Osteoblast (primary cell): ENCODE measurements at regions not wholly inside any gene's neighbourhood (a gene's known extent, or its start where the extent isn't known, plus 50 kb on each side); places are given as distances from the start of the nearest gene placed in this dataset.
A peak's percentile ranks its signal among the peaks of the same experiment; 100 is the strongest.

Source experiments
- DNase-seq: peaks from one replicate; pipeline ENCODE4 v3.0.0; 2011; ENCODE audit warnings: low spot score, mixed read lengths; ENCODE audit not compliant: insufficient read length; ENCODE audit errors: missing footprints
- H2AFZ ChIP-seq: 2 replicates; pipeline ENCODE4 v1.6.0; 2011; ENCODE audit warnings: mild to moderate bottlenecking, low read length
- H3K27ac ChIP-seq: 2 replicates; pipeline ENCODE4 v1.5.1; 2011; ENCODE audit warnings: mild to moderate bottlenecking, low read depth, low read length, moderate library complexity
- H3K27me3 ChIP-seq: 2 replicates; pipeline ENCODE4 v1.6.0; 2012; ENCODE audit warnings: mild to moderate bottlenecking, control low read depth, inconsistent platforms, low read length, moderate library complexity; ENCODE audit not compliant: insufficient read depth
- H3K36me3 ChIP-seq: 2 replicates; pipeline ENCODE4 v1.5.1; 2011; ENCODE audit warnings: mild to moderate bottlenecking, low read length, control low read depth, moderate library complexity; ENCODE audit not compliant: insufficient read depth
- H3K4me1 ChIP-seq: 2 replicates; pipeline ENCODE4 v1.5.1; 2011; ENCODE audit warnings: mild to moderate bottlenecking, low read length, control low read depth, moderate library complexity; ENCODE audit not compliant: insufficient read depth
- H3K4me2 ChIP-seq: 2 replicates; pipeline ENCODE4 v1.6.0; 2011; ENCODE audit warnings: mild to moderate bottlenecking, low read length; ENCODE audit not compliant: insufficient read depth
- H3K4me3 ChIP-seq: fragments of 200-600 bp; sonication (generic); 3 replicates; pipeline ENCODE4 v1.5.1; 2012; ENCODE audit warnings: mild to moderate bottlenecking, low read length, inconsistent platforms; ENCODE audit not compliant: insufficient read depth
- H3K79me2 ChIP-seq: 2 replicates; pipeline ENCODE4 v1.6.0; 2012; ENCODE audit warnings: mild to moderate bottlenecking, low read length, control low read depth, inconsistent platforms; ENCODE audit not compliant: insufficient read depth
- H3K9me3 ChIP-seq: 2 replicates; pipeline ENCODE4 v1.5.1; 2011; ENCODE audit warnings: low read depth, low read length, control low read depth
- H4K20me1 ChIP-seq: 2 replicates; pipeline ENCODE4 v1.6.0; 2012; ENCODE audit warnings: mild to moderate bottlenecking, low read length, control low read depth; ENCODE audit not compliant: insufficient read depth
- CTCF ChIP-seq: IDR thresholded peaks from 2 replicates; pipeline ENCODE4 v1.5.1; 2011; ENCODE audit warnings: mild to moderate bottlenecking, low read depth, low read length, moderate library complexity; ENCODE audit errors: extremely low read depth

DNA sequence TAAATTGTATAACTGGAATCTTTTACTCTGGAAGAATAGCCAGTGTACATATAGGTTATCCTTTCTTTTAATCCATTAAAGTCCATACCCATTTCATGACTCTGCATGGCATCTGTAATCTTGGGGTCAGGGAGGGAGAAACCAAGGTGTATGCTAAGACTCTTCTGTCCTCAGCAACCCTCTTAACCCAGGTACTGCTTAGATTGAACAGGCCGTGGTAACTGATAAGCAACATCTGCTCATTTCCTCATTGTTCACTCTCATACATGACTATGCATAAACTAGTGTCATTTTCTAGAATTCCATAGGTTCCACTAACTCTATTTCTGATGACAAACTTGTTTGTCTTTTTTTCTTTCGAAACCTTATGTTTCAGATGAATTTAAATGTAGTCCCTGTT, 69.3 kb upstream of the IFNE start:
- H3K36me3 ChIP-seq = peaks cover 8% of the 10 kb centered on the region
- DNase-seq = no peak
- H3K4me3 ChIP-seq = peak overlapping the region; percentile 30
- no peak for TF ChIP-seq CTCF
- peak overlapping the region; percentile 84 for H3K4me2 ChIP-seq
- peaks cover 94% of the 10 kb centered on the region for H3K79me2 ChIP-seq
- H3K27ac ChIP-seq = peak overlapping the region; percentile 94
- no peaks in the 10 kb centered on the region for H4K20me1 ChIP-seq
- no peaks in the 10 kb centered on the region for H3K9me3 ChIP-seq
- no peaks in the 10 kb centered on the region for H3K27me3 ChIP-seq
- H2AFZ ChIP-seq = no peak overlapping the region
- peaks cover 80% of the 10 kb centered on the region for H3K4me1 ChIP-seq

DNA sequence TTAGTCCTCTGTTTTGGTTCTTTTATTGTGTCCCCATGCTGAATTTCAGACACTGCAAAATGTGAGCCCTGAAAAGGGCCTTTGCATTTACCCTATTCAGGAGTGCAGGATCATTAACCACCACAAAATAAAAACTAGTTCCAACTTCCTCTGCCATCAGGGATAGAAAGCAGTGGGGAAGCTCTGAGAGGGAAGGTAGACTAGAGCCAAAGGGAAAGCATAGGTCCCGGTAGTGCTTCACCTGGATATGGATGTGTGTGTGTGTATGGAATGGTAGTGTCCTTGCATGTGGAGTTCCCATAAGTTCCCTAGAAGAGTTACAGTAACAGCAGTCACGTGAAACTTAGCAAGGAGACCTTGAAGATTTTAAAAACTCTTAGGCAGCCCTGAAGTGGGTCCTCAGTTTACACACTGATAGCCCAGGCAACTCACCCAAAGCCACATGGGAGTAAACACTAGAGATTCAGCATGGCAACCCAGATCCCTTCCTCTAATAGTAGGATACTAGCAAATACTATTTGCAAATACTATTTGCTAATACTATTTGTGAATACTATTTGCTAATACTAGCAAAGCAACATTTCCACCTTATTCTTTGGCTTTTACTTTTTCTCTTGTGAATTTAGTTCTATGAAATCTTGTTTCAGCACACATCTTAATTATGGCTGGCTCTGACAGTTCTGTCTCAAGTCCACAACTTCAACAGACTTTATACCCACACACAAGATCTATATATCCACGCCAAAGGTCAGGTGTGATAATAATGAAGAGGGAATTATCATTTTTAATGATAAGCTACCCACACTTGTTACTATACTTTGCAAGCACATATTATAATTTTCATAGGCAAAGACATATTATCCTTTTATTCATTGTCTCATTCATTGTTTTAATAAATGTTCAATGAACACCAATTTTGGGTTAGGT, 70.4 kb upstream of the IFNE start:
- Histone ChIP-seq H3K4me1 (peaks cover 72% of the 10 kb centered on the region), H4K20me1 (no peaks in the 10 kb centered on the region), H3K27me3 (no peaks in the 10 kb centered on the region), H3K4me2 (peak overlapping the region; percentile 84), H3K9me3 (no peaks in the 10 kb centered on the region), H3K36me3 (peaks cover 5% of the 10 kb centered on the region), H3K79me2 (peaks cover 94% of the 10 kb centered on the region), H3K4me3 (peak overlapping the region; percentile 32), H3K27ac (peak overlapping the region; percentile 94), H2AFZ (no peak overlapping the region)
- no peak for TF ChIP-seq CTCF
- DNase-seq = no peak

GRCh38 chr9:21553441-21553840, 71.3 kb upstream of the IFNE start:
- Histone ChIP-seq H3K79me2 (peaks cover 94% of the 10 kb centered on the region), H2AFZ (no peak overlapping the region), H3K4me3 (no peak overlapping the region)

More at GRCh38 chr9:21553441-21553840, 71.3 kb upstream of the IFNE start:
- TF ChIP-seq CTCF = no peak
- Histone ChIP-seq H3K27ac (peak overlapping the region; percentile 94), H3K4me1 (peaks cover 62% of the 10 kb centered on the region), H3K4me2 (peak overlapping the region; percentile 84), H3K36me3 (peaks cover 5% of the 10 kb centered on the region), H3K27me3 (no peaks in the 10 kb centered on the region), H3K9me3 (no peaks in the 10 kb centered on the region), H4K20me1 (no peaks in the 10 kb centered on the region)
- DNase-seq = no peak
